Activated CD4-positive, alpha-beta T cell treated with anti-CD3 and anti-CD28 coated beads, Interleukin-10, Interleukin-2, amounts not matched to agents 100 ng/mL and 50 ng/mL, durations not matched to agents 16 hours and 8 hours (primary cell): ENCODE measurements at regions not wholly inside any gene's neighbourhood (a gene's known extent, or its start where the extent isn't known, plus 50 kb on each side); places are given as distances from the start of the nearest gene placed in this dataset.

ENCODE experiments used
- DNase-seq: peaks from one replicate; pipeline ENCODE4 v3.0.0-alpha.2; 2020

GRCh38 chr5:26193626-26194025 is 844.8 kb downstream of the CDH9 start:
- no peak for DNase-seq

GRCh38 chr5:26192486-26192885 is 845.9 kb downstream of the CDH9 start:
- DNase-seq = no peak

- DNase-seq = no peak
Measured at GRCh38 chr5:26181582-26181981, 856.8 kb downstream of the CDH9 start.

GRCh38 chr5:26148569-26149107 is 889.7 kb downstream of the CDH9 start:
- no peak for DNase-seq

GRCh38 chr5:26143259-26143658 is 895.1 kb downstream of the CDH9 start:
- DNase-seq = no peak

GRCh38 chr5:26121338-26121737 is 917.0 kb downstream of the CDH9 start:
- no peak for DNase-seq

- no peak for DNase-seq
Measured at GRCh38 chr5:26104175-26104574, 934.2 kb downstream of the CDH9 start.

- no peak for DNase-seq
Measured at GRCh38 chr5:26060212-26060611, 978.2 kb downstream of the CDH9 start.

GRCh38 chr5:26054594-26054993 is 983.8 kb downstream of the CDH9 start:
- DNase-seq = no peak

- no peak for DNase-seq
Measured at GRCh38 chr5:26034813-26035212, 1003.6 kb downstream of the CDH9 start.

- DNase-seq = no peak
Measured at GRCh38 chr5:26031481-26031880, 1006.9 kb downstream of the CDH9 start.

- DNase-seq = no peak
Measured at GRCh38 chr5:26026044-26026443, 1012.3 kb downstream of the CDH9 start.

GRCh38 chr5:26024774-26025173 is 1013.6 kb downstream of the CDH9 start:
- DNase-seq = no peak

GRCh38 chr5:26023361-26023760 is 1015.0 kb downstream of the CDH9 start:
- no peak for DNase-seq

- DNase-seq = no peak
Measured at GRCh38 chr5:26014206-26014605, 1024.2 kb downstream of the CDH9 start.

GRCh38 chr5:26012078-26012477 is 1026.3 kb downstream of the CDH9 start:
- no peak for DNase-seq

GRCh38 chr5:26009742-26010141 is 1028.6 kb downstream of the CDH9 start:
- DNase-seq = no peak

- no peak for DNase-seq
Measured at GRCh38 chr5:26003966-26004365, 1034.4 kb downstream of the CDH9 start.

- no peak for DNase-seq
Measured at GRCh38 chr5:25995209-25995608, 1043.2 kb downstream of the CDH9 start.

GRCh38 chr5:25993701-25994100 is 1044.7 kb downstream of the CDH9 start:
- no peak for DNase-seq

- no peak for DNase-seq
Measured at GRCh38 chr5:25991639-25992038, 1046.7 kb downstream of the CDH9 start.

- DNase-seq = no peak
Measured at GRCh38 chr5:25990771-25991170, 1047.6 kb downstream of the CDH9 start.

- DNase-seq = no peak
Measured at GRCh38 chr5:25979086-25979485, 1059.3 kb downstream of the CDH9 start.

GRCh38 chr5:25975885-25976284 is 1062.5 kb downstream of the CDH9 start:
- DNase-seq = no peak

GRCh38 chr5:25974451-25974850 is 1063.9 kb downstream of the CDH9 start:
- DNase-seq = no peak
